ENCODE measurements at regions not wholly inside any gene's neighbourhood (a gene's known extent, or its start where the extent isn't known, plus 50 kb on each side); places are given as distances from the start of the nearest gene placed in this dataset.

DNA sequence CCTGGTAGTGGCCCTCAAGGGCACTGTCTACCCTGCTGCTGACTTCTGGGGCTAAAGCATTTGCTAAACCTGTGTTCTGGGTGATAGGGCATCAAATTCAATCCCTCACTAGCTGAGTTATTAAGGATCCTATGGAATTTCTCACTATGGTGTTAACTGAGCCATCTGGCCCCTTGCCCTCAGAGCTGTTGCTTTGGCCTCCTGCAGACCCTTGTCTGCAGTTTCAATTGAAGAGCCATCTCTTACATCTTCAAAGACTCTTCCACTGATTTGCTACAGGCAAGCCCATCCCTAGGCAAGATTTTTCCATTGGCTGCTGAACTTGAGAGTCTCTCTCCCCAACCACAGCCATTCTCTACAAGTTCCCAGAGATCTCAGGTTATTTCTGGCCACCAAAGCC lies 418.2 kb downstream of the ZNF608 start:
- no peak for TF ChIP-seq EZH2phosphoT487 (IDR thresholded peaks at IDR 0.05; ENCODE audit: borderline replicate concordance, low read depth, low read length)
- TF ChIP-seq, protein P1, sequence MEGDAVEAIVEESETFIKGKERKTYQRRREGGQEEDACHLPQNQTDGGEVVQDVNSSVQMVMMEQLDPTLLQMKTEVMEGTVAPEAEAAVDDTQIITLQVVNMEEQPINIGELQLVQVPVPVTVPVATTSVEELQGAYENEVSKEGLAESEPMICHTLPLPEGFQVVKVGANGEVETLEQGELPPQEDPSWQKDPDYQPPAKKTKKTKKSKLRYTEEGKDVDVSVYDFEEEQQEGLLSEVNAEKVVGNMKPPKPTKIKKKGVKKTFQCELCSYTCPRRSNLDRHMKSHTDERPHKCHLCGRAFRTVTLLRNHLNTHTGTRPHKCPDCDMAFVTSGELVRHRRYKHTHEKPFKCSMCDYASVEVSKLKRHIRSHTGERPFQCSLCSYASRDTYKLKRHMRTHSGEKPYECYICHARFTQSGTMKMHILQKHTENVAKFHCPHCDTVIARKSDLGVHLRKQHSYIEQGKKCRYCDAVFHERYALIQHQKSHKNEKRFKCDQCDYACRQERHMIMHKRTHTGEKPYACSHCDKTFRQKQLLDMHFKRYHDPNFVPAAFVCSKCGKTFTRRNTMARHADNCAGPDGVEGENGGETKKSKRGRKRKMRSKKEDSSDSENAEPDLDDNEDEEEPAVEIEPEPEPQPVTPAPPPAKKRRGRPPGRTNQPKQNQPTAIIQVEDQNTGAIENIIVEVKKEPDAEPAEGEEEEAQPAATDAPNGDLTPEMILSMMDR (conservative IDR thresholded peaks at IDR 0.05; ENCODE audit: low read length): no peak
